Heart right ventricle (tissue), 16 donors: ENCODE measurements at regions not wholly inside any gene's neighbourhood (a gene's known extent, or its start where the extent isn't known, plus 50 kb on each side); places are given as distances from the start of the nearest gene placed in this dataset.

Experiments
- ATAC-seq, 8 donors: fragments of 200-7000 bp; cut with Tn5 transposase; one replicate each; pipeline ENCODE4 v1.9.1; 2020; ENCODE audit warnings: mild to moderate bottlenecking in 8 of 8, moderate library complexity in 8 of 8, moderate number of reproducible peaks in 1 of 8
- DNase-seq, 2 donors: peaks; one replicate each; pipeline ENCODE4 v3.0.0-alpha.2; 2020
- H3K27ac ChIP-seq, 10 donors: fragments of 200-600 bp; sonication (generic) in 2 of 10; one replicate each; pipeline versions ENCODE4 v1.5.0 to v1.8.0; 2020 to 2022; ENCODE audit warnings: mild to moderate bottlenecking in 3 of 10
- H3K27me3 ChIP-seq, 7 donors: fragments of 200-600 bp; one replicate each; pipeline ENCODE4 v1.8.0; 2021 to 2022; ENCODE audit warnings: mild to moderate bottlenecking in 2 of 7
- H3K36me3 ChIP-seq, 9 donors: fragments of 200-600 bp; sonication (generic) in 1 of 9; one replicate each; pipeline versions ENCODE4 v1.5.0 to v1.8.0; 2020 to 2022; ENCODE audit warnings: mild to moderate bottlenecking in 2 of 9
- H3K4me1 ChIP-seq, 9 donors: fragments of 200-600 bp; sonication (generic) in 1 of 9; one replicate each; pipeline versions ENCODE4 v1.5.0 to v1.8.0; 2020 to 2022; ENCODE audit warnings: mild to moderate bottlenecking in 4 of 9
- H3K4me3 ChIP-seq, 10 donors: fragments of 200-600 bp; sonication (generic) in 2 of 10; one replicate each; pipeline versions ENCODE4 v1.5.0 to v1.8.0; 2020 to 2022; ENCODE audit warnings: mild to moderate bottlenecking in 7 of 10, moderate library complexity in 2 of 10
- H3K9me3 ChIP-seq, 11 donors: fragments of 200-600 bp in 10 of 11; sonication (generic) in 2 of 11; one replicate each; pipeline versions ENCODE4 v1.5.0 to v1.8.0; 2013 to 2022; ENCODE audit warnings: mild to moderate bottlenecking in 2 of 11, control low read depth in 1 of 11, moderate library complexity in 1 of 11
- CTCF ChIP-seq, 9 donors: fragments of 200-600 bp; sonication (generic) in 2 of 9; IDR thresholded peaks; one replicate each; pipeline versions ENCODE4 v1.5.0 to v1.8.0; 2021 to 2022; ENCODE audit warnings: antibody characterized with exemption in 9 of 9, mild to moderate bottlenecking in 5 of 9, moderate library complexity in 1 of 9
- WGBS, 2 donors: extraction: QIAGEN DNeasy Blood & Tissue Kit; methylation state at CpG; one replicate each; pipeline ENCODE4 v1.1.7; 2013; ENCODE audit warnings: inconsistent platforms in 1 of 2; 5-methylcytosine and 5-hydroxymethylcytosine counted together
- intact Hi-C, 10 donors: fragments of 100-400 bp; cut with DNase I; formaldehyde crosslinking; loops; one replicate each; pipeline versions ENCODE4 v1.11.1 to v1.14.2; 2022
- donor health status: Arrhythmogenic right ventricular cardiomyopathy.
- donor health status: ischemic (EF 13 %, LVEDD 7.1; RV severe dilation, severe dysfunction).
- donor health status: healthy with polysubstance abuse.
- donor health status: DM: no; HTN: yes; CAD: no.
- donor health status: DM: no; HTN: no; CAD: no.
- donor health status: ischemic (EF 25% LVEDD 6.9; RV normal size, moderate dysfunction).
- donor health status: ischemic (EF 25% LVEDD 5.7; RV mildly dilated, moderate dysfunction).
- donor health status: healthy.
- donor health status: DM: yes; HTN: yes; CAD: no.
- donor health status: Ischemic cardiomyopathy.
- donor health status: ischemic (EF 35%, LVEDD 5.7; RV mildly dilated, moderate dysfunction).
- donor health status: nonischemic (EF 11% LVEDD 7.7; RV severe dilation, severe dysfunction).
- donor health status: DM: yes; HTN: yes; CAD: no.
- donor health status: PGD.
- donor health status: ischemic (EF 29% LVEDD 5.4; RV normal size, mild dysfunction).
- donor health status: nonischemic (EF 23%, LVEDD 6.1; RV moderate dilation, normal function).

- ATAC-seq (no peak), DNase-seq (no peak)
- Histone ChIP-seq H3K9me3 (no peaks in the 10 kb centered on the region), H3K4me1 (no peaks in the 10 kb centered on the region), H3K27me3 (peaks cover 0 to 6% (median 0%) of the 10 kb centered on the region in 7 donors), H3K27ac (no peak overlapping the region), H3K36me3 (no peaks in the 10 kb centered on the region), H3K4me3 (no peak overlapping the region)
- intact Hi-C loops, result no loop called here
- WGBS, 2 donors, result 49 to 52% methylated on average over 4 of the region's 4 CpGs
- no peak for TF ChIP-seq CTCF (IDR thresholded peaks at IDR 0.05)
Observed at GRCh38 chr12:47415054-47415453, 290.8 kb downstream of the RPAP3 start.

- H3K27ac ChIP-seq, result no peak overlapping the region
- 69 to 70% methylated on average over 3 of the region's 3 CpGs for WGBS, 2 donors
- peaks cover 0 to 6% (median 0%) of the 10 kb centered on the region in 7 donors for H3K27me3 ChIP-seq
- no peaks in the 10 kb centered on the region for H3K4me1 ChIP-seq
- H3K36me3 ChIP-seq, result no peaks in the 10 kb centered on the region
- no peak for ATAC-seq
- no peak for DNase-seq
- TF ChIP-seq CTCF (IDR thresholded peaks at IDR 0.05), result no peak
- intact Hi-C loops, result no loop called here
- H3K4me3 ChIP-seq, result no peak overlapping the region
- H3K9me3 ChIP-seq, result no peaks in the 10 kb centered on the region
Observed at GRCh38 chr12:47414511-47414910, 291.3 kb downstream of the RPAP3 start.

- Histone ChIP-seq H3K4me3 (no peak overlapping the region), H3K4me1 (no peaks in the 10 kb centered on the region), H3K36me3 (no peaks in the 10 kb centered on the region), H3K27ac (no peak overlapping the region), H3K27me3 (peaks cover 0 to 6% (median 0%) of the 10 kb centered on the region in 7 donors), H3K9me3 (no peaks in the 10 kb centered on the region)
- no peak for TF ChIP-seq CTCF (IDR thresholded peaks at IDR 0.05)
- no peak for DNase-seq
- ATAC-seq, result no peak
- intact Hi-C loops, result no loop called here
Observed at GRCh38 chr12:47413806-47414205, 292.0 kb downstream of the RPAP3 start.

- Histone ChIP-seq H3K9me3 (no peaks in the 10 kb centered on the region), H3K27me3 (no peaks in the 10 kb centered on the region), H3K27ac (no peak overlapping the region), H3K4me1 (peaks cover 0 to 9% (median 4%) of the 10 kb centered on the region in 9 donors), H3K4me3 (no peak overlapping the region), H3K36me3 (no peaks in the 10 kb centered on the region)
- TF ChIP-seq CTCF (IDR thresholded peaks at IDR 0.05), result no peak
- intact Hi-C loops, result no loop called here
- WGBS, 2 donors, result 85 to 86% methylated on average over 3 of the region's 3 CpGs
- ATAC-seq (no peak), DNase-seq (no peak)
Observed at GRCh38 chr12:47412601-47413236, 293.1 kb downstream of the RPAP3 start.
